Esophagus muscularis mucosa (tissue), 4 donors: ENCODE measurements at regions not wholly inside any gene's neighbourhood (a gene's known extent, or its start where the extent isn't known, plus 50 kb on each side); places are given as distances from the start of the nearest gene placed in this dataset.
"Not testable (repeated sequence)": the region's sequence is repeated elsewhere in the genome, so short reads cannot be mapped to it uniquely, and the experiment has no call there.

Experiments
- CTCF ChIP-seq, 3 experiments: fragments of 200-600 bp in 2 of 3; fragments of 450-650 bp in 1 of 3; sonication (generic) in 2 of 3; IDR thresholded peaks; one replicate each; pipeline ENCODE4 v1.5.1; 2017 to 2019; ENCODE audit warnings: antibody characterized with exemption in 3 of 3, mild to moderate bottlenecking in 2 of 3, moderate library complexity in 1 of 3
- EP300 ChIP-seq: sonication (generic); formaldehyde crosslinking; IDR thresholded peaks from one replicate; pipeline ENCODE4 v1.6.1; 2017; ENCODE audit warnings: antibody characterized with exemption
- POLR2A ChIP-seq: fragments of 450-650 bp; IDR thresholded peaks from one replicate; pipeline ENCODE4 v1.6.1; 2017; ENCODE audit warnings: antibody characterized with exemption, moderate library complexity, mild to moderate bottlenecking, low read depth
- POLR2AphosphoS5 ChIP-seq, 2 donors: sonication (generic); formaldehyde crosslinking; IDR thresholded peaks; one replicate each; pipeline ENCODE4 v1.6.1; 2017; ENCODE audit warnings: antibody characterized with exemption in 2 of 2

DNA sequence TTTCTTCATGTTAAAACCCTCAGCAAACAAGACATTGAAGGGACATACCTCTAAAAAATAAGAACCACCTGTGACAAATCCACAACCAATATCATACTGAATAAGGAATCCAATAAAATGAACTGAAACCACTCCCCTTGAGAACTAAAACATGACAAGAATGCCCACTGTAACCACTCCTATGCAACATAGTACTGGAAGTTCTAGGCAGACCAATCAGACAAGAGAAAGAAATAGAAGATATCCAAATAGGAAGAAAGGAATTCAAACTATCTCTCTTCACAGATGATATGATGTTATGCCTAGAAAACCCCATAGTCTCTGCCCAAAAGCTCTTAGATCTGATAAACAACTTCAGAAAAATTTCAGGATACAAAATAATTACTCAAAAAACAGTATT lies 887.7 kb upstream of the CDH18 start:
- TF ChIP-seq CTCF (IDR thresholded peaks at IDR 0.05); EP300; POLR2A; POLR2AphosphoS5 (IDR thresholded peaks at IDR 0.05): not testable (repeated sequence)
